H1 (cell line): ENCODE measurements at regions not wholly inside any gene's neighbourhood (a gene's known extent, or its start where the extent isn't known, plus 50 kb on each side); places are given as distances from the start of the nearest gene placed in this dataset.

Source experiments
- CTCF ChIA-PET: fragments of 300-600 bp; sonication (Branson Sonifier 250); formaldehyde crosslinking; loops from one replicate; lab custom pipeline; 2021; ENCODE audit not compliant: partially characterized antibody; lab: Charles Lee
- POLR2A ChIA-PET: fragments of 300-600 bp; sonication (Branson Sonifier 250); formaldehyde crosslinking; loops from one replicate; lab custom pipeline; 2021; ENCODE audit warnings: inconsistent platforms; ENCODE audit not compliant: partially characterized antibody; lab: Charles Lee
- DNase-seq, 2 experiments: peaks; one replicate each; pipeline versions ENCODE4 v3.0.0 to v3.0.0-alpha.2; 2010 to 2022; ENCODE audit warnings: low spot score in 2 of 2, low read depth in 1 of 2, mixed read lengths in 1 of 2
- FAIRE-seq: peaks from 2 replicates; lab custom pipeline; 2011; peaks lifted over from hg19 to GRCh38; lab: Jason Lieb, UNC
- H2AFZ ChIP-seq: 2 replicates; pipeline ENCODE4 v1.8.1; 2012; ENCODE audit warnings: low read length, inconsistent platforms
- H2AK5ac ChIP-seq: 2 replicates; pipeline ENCODE4 v1.6.1; 2013; ENCODE audit warnings: low read depth, low read length
- H2BK120ac ChIP-seq: replicated peaks from 2 replicates; pipeline ENCODE3; 2013; ENCODE audit warnings: low read depth, low read length, inconsistent platforms
- H2BK12ac ChIP-seq: 2 replicates; pipeline ENCODE4 v1.6.1; 2013; ENCODE audit warnings: low read depth, low read length
- H2BK15ac ChIP-seq: 2 replicates; pipeline ENCODE4 v1.6.1; 2013; ENCODE audit warnings: low read length
- H2BK20ac ChIP-seq: 2 replicates; pipeline ENCODE4 v1.6.1; 2013; ENCODE audit warnings: low read length
- H2BK5ac ChIP-seq: 2 replicates; pipeline ENCODE4 v1.6.1; 2013; ENCODE audit warnings: low read depth, low read length
- H3K14ac ChIP-seq: 2 replicates; pipeline ENCODE4 v1.6.1; 2013; ENCODE audit warnings: inconsistent platforms; ENCODE audit not compliant: insufficient read length
- H3K18ac ChIP-seq: 2 replicates; pipeline ENCODE4 v1.6.1; 2013; ENCODE audit warnings: low read length; ENCODE audit errors: extremely low read depth
- H3K23ac ChIP-seq: 2 replicates; pipeline ENCODE4 v1.6.1; 2013; ENCODE audit warnings: inconsistent platforms; ENCODE audit not compliant: insufficient read length
- H3K23me2 ChIP-seq: 2 replicates; pipeline ENCODE4 v1.6.1; 2013; ENCODE audit warnings: low read depth, low read length
- H3K27ac ChIP-seq: 2 replicates; pipeline ENCODE4 v1.6.1; 2011; ENCODE audit warnings: low read depth, low read length, inconsistent platforms
- H3K27me3 ChIP-seq, 4 experiments: replicated peaks in 1 of 4; 1 replicate in 1 of 4; 2 replicates in 3 of 4; pipeline versions ENCODE4 v1.6.1 to v1.8.1; 2011 to 2013; ENCODE audit warnings: low read length in 3 of 4, mild to moderate bottlenecking in 3 of 4, inconsistent platforms in 2 of 4, mixed read lengths in 2 of 4, moderate library complexity in 1 of 4; ENCODE audit not compliant: control insufficient read depth in 3 of 4, insufficient read depth in 3 of 4; ENCODE audit errors: extremely low read depth in 1 of 4
- H3K36me3 ChIP-seq, 4 experiments: 2 replicates each; pipeline versions ENCODE4 v1.6.1 to v1.8.1; 2011 to 2013; ENCODE audit warnings: mild to moderate bottlenecking in 4 of 4, low read length in 3 of 4, moderate library complexity in 2 of 4, control low read depth in 1 of 4, inconsistent platforms in 1 of 4; ENCODE audit not compliant: insufficient read depth in 4 of 4, control insufficient read depth in 2 of 4
- H3K4ac ChIP-seq: replicated peaks from 2 replicates; pipeline ENCODE3; 2013; ENCODE audit warnings: low read length, low read depth, mixed read lengths, inconsistent platforms; ENCODE audit not compliant: insufficient read length
- H3K4me1 ChIP-seq, 4 experiments: replicated peaks in 1 of 4; 1 replicate in 1 of 4; 2 replicates in 3 of 4; pipeline versions ENCODE4 v1.6.1 to v1.8.1; 2011 to 2013; ENCODE audit warnings: low read length in 3 of 4, inconsistent platforms in 2 of 4, mixed read lengths in 1 of 4; ENCODE audit not compliant: insufficient read depth in 4 of 4, control insufficient read depth in 3 of 4
- H3K4me2 ChIP-seq, 2 experiments: 2 replicates each; pipeline versions ENCODE4 v1.6.1 to v1.8.1; 2011 to 2013; ENCODE audit warnings: low read depth in 2 of 2, low read length in 2 of 2, control low read depth in 1 of 2, inconsistent platforms in 1 of 2, mild to moderate bottlenecking in 1 of 2; ENCODE audit not compliant: insufficient read depth in 1 of 2
- H3K4me3 ChIP-seq, 4 experiments: fragments of 200-600, 300-600 bp in 1 of 4; sonication (generic), shearing (Covaris generic), sonication (Bioruptor Twin) in 1 of 4; 2 replicates each; pipeline versions ENCODE4 v1.5.1 to v1.8.1; 2011 to 2016; ENCODE audit warnings: low read length in 4 of 4, low read depth in 3 of 4, control low read depth in 2 of 4, inconsistent platforms in 2 of 4, mild to moderate bottlenecking in 2 of 4, mixed read lengths in 1 of 4, moderate library complexity in 1 of 4; ENCODE audit not compliant: insufficient read depth in 2 of 4; ENCODE audit errors: extremely low read depth in 1 of 4
- H3K56ac ChIP-seq: replicated peaks from 2 replicates; pipeline ENCODE3; 2013; ENCODE audit warnings: low read depth, mild to moderate bottlenecking, mixed read lengths, low read length, inconsistent platforms; ENCODE audit not compliant: insufficient read length
- H3K79me1 ChIP-seq: 2 replicates; pipeline ENCODE4 v1.6.1; 2013; ENCODE audit warnings: low read depth, low read length, control low read depth
- H3K79me2 ChIP-seq, 2 experiments: 2 replicates each; pipeline versions ENCODE4 v1.6.1 to v1.8.1; 2012 to 2013; ENCODE audit warnings: low read length in 2 of 2, mild to moderate bottlenecking in 2 of 2, inconsistent platforms in 1 of 2; ENCODE audit not compliant: insufficient read depth in 2 of 2, control insufficient read depth in 1 of 2
- H3K9ac ChIP-seq, 4 experiments: replicated peaks in 1 of 4; 1 replicate in 1 of 4; 2 replicates in 3 of 4; pipeline versions ENCODE4 v1.6.1 to v1.8.1; 2011 to 2013; ENCODE audit warnings: low read depth in 3 of 4, low read length in 3 of 4, control low read depth in 2 of 4, mild to moderate bottlenecking in 2 of 4, moderate library complexity in 2 of 4, inconsistent platforms in 1 of 4; ENCODE audit errors: extremely low read depth in 1 of 4
- H3K9me3 ChIP-seq, 2 experiments: 2 replicates each; pipeline versions ENCODE4 v1.6.1 to v1.8.1; 2012 to 2013; ENCODE audit warnings: mild to moderate bottlenecking in 2 of 2, moderate library complexity in 2 of 2, control low read depth in 1 of 2, inconsistent platforms in 1 of 2, low read depth in 1 of 2, low read length in 1 of 2, mixed read lengths in 1 of 2; ENCODE audit not compliant: insufficient read depth in 2 of 2
- H4K20me1 ChIP-seq, 2 experiments: replicated peaks in 1 of 2; 2 replicates each; pipeline versions ENCODE3 to v1.8.1; 2011 to 2013; ENCODE audit warnings: inconsistent platforms in 2 of 2, low read length in 2 of 2, mild to moderate bottlenecking in 1 of 2; ENCODE audit not compliant: insufficient read depth in 2 of 2, control insufficient read depth in 1 of 2
- H4K5ac ChIP-seq: 2 replicates; pipeline ENCODE4 v1.6.1; 2013; ENCODE audit warnings: low read length, low read depth, mixed read lengths, inconsistent platforms; ENCODE audit not compliant: insufficient read length
- H4K8ac ChIP-seq: 2 replicates; pipeline ENCODE4 v1.8.0; 2013; ENCODE audit warnings: mild to moderate bottlenecking, moderate library complexity, low read length, inconsistent platforms; ENCODE audit not compliant: insufficient read depth; ENCODE audit errors: extremely low read depth
- H4K91ac ChIP-seq: replicated peaks from 2 replicates; pipeline ENCODE3; 2013; ENCODE audit warnings: low read length, mixed read lengths, inconsistent platforms; ENCODE audit not compliant: insufficient read length
- KDM1A ChIP-seq: fragments of 200-600, 300-600 bp; sonication (generic); IDR thresholded peaks from 2 replicates; pipeline ENCODE4 v1.7.1; 2016; ENCODE audit warnings: mild to moderate bottlenecking, low read length, borderline replicate concordance
- RBBP5 ChIP-seq: IDR thresholded peaks from 2 replicates; pipeline ENCODE4 v1.7.1; 2012; ENCODE audit warnings: low read depth, mild to moderate bottlenecking, inconsistent platforms, low read length, moderate library complexity, borderline replicate concordance
- WGBS, 2 experiments: shearing (Covaris generic) in 1 of 2; methylation state at CpG; one replicate each; pipeline versions ENCODE4 v1.1.6 to v1.1.7; 2013 to 2015; ENCODE audit warnings: low lambda C conversion rate in 2 of 2, mixed read lengths in 2 of 2, inconsistent platforms in 1 of 2, low coverage in 1 of 2, missing lambda C conversion rate in 1 of 2; ENCODE audit not compliant: insufficient replicate concordance in 2 of 2, insufficient coverage in 1 of 2, insufficient read length in 1 of 2; ENCODE audit errors: extremely low coverage in 1 of 2, missing lambda C conversion rate in 1 of 2; 5-methylcytosine and 5-hydroxymethylcytosine counted together

DNA sequence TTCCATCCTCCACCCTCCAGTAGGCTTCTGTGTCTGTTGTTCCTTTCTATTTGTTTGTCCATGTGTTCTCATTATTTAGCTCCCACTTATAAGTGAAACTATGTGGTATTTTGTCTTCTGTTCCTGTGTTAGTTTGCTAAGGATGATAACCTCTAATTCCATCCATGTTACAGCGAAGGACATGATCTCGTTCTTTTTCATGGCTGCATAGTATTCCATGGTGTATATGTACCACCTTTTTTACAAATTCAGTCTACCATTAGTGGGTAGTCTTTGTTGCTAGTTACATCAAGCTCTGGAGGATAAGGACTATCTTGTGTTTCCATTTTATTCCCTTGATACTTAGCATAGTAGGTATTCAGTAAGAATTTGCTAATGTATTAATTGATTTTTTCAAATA lies 664.2 kb upstream of the FAT3 start:
- Histone ChIP-seq H3K18ac (no peak overlapping the region), H3K9me3 (no peaks in the 10 kb centered on the region), H3K79me2 (no peaks in the 10 kb centered on the region), H2AFZ (no peak overlapping the region), H2BK12ac (no peak overlapping the region)
- POLR2A ChIA-PET: no interaction called here
- TF ChIP-seq KDM1A (peak; percentile 76; the same call in 1 of the 2 replicates), RBBP5 (no peak)
- TF ChIP-seq, all 59 proteins: peak for 1
- Histone ChIP-seq H3K79me1 (no peaks in the 10 kb centered on the region), H3K27me3 (no peaks in the 10 kb centered on the region), H2BK120ac (no peak overlapping the region), H3K9ac (no peak overlapping the region), H3K23ac (no peak overlapping the region), H3K4me2 (no peak overlapping the region), H3K36me3 (no peaks in the 10 kb centered on the region), H4K5ac (no peak overlapping the region), H4K20me1 (no peaks in the 10 kb centered on the region), H3K4me1 (no peaks in the 10 kb centered on the region), H3K14ac (no peak overlapping the region), H3K4me3 (no peak overlapping the region), H4K8ac (no peak overlapping the region), H3K56ac (no peak overlapping the region), H2BK15ac (no peak overlapping the region), H3K4ac (no peak overlapping the region), H2BK5ac (no peak overlapping the region), H2BK20ac (no peak overlapping the region), H2AK5ac (no peak overlapping the region), H4K91ac (no peak overlapping the region), H3K27ac (no peak overlapping the region), H3K23me2 (no peaks in the 10 kb centered on the region)
- DNase-seq (no peak), FAIRE-seq (no peak)
- WGBS, 2 experiments: 95% methylated on average over 2 of the region's 2 CpGs; no CpG with 5 or more reads in 1 of the 2 experiments
- CTCF ChIA-PET: interaction anchor here (1.0 kb wide), 1 partner anchor 26 kb away, joined by 3 read pairs; no protein-coding TSS in a partner anchor
